ENCODE measurements at regions not wholly inside any gene's neighbourhood (a gene's known extent, or its start where the extent isn't known, plus 50 kb on each side); places are given as distances from the start of the nearest gene placed in this dataset.

DNA sequence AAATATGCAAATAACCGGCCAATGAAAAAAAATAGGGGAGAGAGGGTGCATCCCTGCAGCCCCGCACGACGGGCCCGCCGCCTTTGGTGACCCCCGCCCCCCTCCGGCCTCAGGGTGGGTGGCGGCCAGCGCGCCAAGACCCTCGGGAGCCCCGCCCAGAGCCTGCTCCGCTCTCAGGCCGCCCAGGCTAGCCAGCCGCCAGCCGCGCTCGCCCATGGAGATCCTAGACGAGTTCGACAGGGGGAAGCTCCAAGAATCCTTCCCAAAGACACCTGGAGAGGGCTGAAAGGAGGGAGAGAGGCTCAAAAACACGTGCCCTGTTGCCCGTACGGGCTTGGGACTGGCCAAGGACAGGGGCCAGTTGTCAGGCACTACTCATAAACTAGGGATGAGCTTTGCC is 434.0 kb downstream of the NR2F2 start (continued):
- TF ChIP-seq, protein P1, sequence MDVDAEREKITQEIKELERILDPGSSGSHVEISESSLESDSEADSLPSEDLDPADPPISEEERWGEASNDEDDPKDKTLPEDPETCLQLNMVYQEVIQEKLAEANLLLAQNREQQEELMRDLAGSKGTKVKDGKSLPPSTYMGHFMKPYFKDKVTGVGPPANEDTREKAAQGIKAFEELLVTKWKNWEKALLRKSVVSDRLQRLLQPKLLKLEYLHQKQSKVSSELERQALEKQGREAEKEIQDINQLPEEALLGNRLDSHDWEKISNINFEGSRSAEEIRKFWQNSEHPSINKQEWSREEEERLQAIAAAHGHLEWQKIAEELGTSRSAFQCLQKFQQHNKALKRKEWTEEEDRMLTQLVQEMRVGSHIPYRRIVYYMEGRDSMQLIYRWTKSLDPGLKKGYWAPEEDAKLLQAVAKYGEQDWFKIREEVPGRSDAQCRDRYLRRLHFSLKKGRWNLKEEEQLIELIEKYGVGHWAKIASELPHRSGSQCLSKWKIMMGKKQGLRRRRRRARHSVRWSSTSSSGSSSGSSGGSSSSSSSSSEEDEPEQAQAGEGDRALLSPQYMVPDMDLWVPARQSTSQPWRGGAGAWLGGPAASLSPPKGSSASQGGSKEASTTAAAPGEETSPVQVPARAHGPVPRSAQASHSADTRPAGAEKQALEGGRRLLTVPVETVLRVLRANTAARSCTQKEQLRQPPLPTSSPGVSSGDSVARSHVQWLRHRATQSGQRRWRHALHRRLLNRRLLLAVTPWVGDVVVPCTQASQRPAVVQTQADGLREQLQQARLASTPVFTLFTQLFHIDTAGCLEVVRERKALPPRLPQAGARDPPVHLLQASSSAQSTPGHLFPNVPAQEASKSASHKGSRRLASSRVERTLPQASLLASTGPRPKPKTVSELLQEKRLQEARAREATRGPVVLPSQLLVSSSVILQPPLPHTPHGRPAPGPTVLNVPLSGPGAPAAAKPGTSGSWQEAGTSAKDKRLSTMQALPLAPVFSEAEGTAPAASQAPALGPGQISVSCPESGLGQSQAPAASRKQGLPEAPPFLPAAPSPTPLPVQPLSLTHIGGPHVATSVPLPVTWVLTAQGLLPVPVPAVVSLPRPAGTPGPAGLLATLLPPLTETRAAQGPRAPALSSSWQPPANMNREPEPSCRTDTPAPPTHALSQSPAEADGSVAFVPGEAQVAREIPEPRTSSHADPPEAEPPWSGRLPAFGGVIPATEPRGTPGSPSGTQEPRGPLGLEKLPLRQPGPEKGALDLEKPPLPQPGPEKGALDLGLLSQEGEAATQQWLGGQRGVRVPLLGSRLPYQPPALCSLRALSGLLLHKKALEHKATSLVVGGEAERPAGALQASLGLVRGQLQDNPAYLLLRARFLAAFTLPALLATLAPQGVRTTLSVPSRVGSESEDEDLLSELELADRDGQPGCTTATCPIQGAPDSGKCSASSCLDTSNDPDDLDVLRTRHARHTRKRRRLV (CRISPR knock-in tag; IDR thresholded peaks at IDR 0.05), result no peak

DNA sequence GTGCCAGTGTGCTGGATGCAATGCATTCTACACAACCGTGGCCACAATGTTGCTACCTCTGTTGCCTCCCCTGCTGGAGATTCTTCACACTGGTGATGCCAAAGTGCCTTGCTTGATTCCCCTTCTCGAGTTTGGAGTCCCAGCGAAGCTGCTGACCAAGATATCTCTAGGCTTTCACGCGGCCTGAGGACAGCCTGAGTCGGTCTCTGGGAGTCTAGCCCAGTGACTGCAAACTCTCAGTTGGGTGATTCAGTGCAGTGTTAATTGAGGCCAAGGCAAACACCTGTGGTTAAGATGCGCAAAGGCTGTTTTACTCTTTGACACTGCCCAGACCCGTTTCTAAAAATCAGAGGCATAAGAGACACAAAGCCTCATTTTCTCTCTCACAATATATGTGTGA is 434.4 kb downstream of the NR2F2 start:
- H3K4me2 ChIP-seq (ENCODE audit: low read depth, low read length), result no peak overlapping the region
- intact Hi-C loops (cut with micrococcal nuclease; ENCODE audit: unreplicated experiment) (no loop called here), in situ Hi-C loops (cut with HindIII; ENCODE audit: extremely low pct_ligation_motif_present, low pct_unique_long_range_greater_than_20kb) (no loop called here)
- H3K4me3 ChIP-seq (replicated peaks in 1 of 3; ENCODE audit: insufficient read depth in 1 of 3, low read depth in 2 of 3, low read length in 3 of 3), result no peak overlapping the region
- no peak for TF ChIP-seq ZNF274 (CRISPR knock-in tag; IDR thresholded peaks at IDR 0.05)
- no peak for TF ChIP-seq ZBTB38 (CRISPR knock-in tag; IDR thresholded peaks at IDR 0.05)
- TF ChIP-seq ZNF607 (CRISPR knock-in tag; IDR thresholded peaks at IDR 0.05; ENCODE audit: borderline replicate concordance), result no peak
- TF ChIP-seq SP140L (CRISPR knock-in tag; IDR thresholded peaks at IDR 0.05; ENCODE audit: borderline replicate concordance), result no peak
- TF ChIP-seq, protein P2, sequence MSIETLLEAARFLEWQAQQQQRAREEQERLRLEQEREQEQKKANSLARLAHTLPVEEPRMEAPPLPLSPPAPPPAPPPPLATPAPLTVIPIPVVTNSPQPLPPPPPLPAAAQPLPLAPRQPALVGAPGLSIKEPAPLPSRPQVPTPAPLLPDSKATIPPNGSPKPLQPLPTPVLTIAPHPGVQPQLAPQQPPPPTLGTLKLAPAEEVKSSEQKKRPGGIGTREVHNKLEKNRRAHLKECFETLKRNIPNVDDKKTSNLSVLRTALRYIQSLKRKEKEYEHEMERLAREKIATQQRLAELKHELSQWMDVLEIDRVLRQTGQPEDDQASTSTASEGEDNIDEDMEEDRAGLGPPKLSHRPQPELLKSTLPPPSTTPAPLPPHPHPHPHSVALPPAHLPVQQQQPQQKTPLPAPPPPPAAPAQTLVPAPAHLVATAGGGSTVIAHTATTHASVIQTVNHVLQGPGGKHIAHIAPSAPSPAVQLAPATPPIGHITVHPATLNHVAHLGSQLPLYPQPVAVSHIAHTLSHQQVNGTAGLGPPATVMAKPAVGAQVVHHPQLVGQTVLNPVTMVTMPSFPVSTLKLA (IDR thresholded peaks at IDR 0.05), result no peak
- TF ChIP-seq ZNF282 (IDR thresholded peaks at IDR 0.05; ENCODE audit: partially characterized antibody), result no peak
- 50% methylated on average over 2 of the region's 8 CpGs for WGBS (ENCODE audit: low lambda C conversion rate)
- POLR2A ChIA-PET, result no interaction called here
- H3K36me3 ChIP-seq (replicated peaks in 1 of 2; ENCODE audit: control insufficient read depth in 1 of 2, insufficient read depth in 2 of 2, low read length in 2 of 2), result no peaks in the 10 kb centered on the region
- no peak for ATAC-seq
- CTCF ChIA-PET (ENCODE audit: low intra/inter-chr PET ratio, low total read pairs), result no interaction called here
- no TSS peak for BruUV-seq (replicated peaks)
- H3K27me3 ChIP-seq (ENCODE audit: control insufficient read depth in 1 of 2, insufficient read depth in 2 of 2, low read length in 2 of 2), result no peaks in the 10 kb centered on the region
- H4K20me1 ChIP-seq (ENCODE audit: insufficient read depth, low read length), result no peaks in the 10 kb centered on the region
- no peak overlapping the region for H3K9ac ChIP-seq (ENCODE audit: insufficient read depth, low read depth, low read length)
- no peaks in the 10 kb centered on the region for H3K79me2 ChIP-seq (ENCODE audit: insufficient read depth, low read length)
- no peak overlapping the region for H2AFZ ChIP-seq (ENCODE audit: low read length)
- H3K4me1 ChIP-seq (ENCODE audit: insufficient read depth, low read length), result no peaks in the 10 kb centered on the region
- FAIRE-seq, result no peak
- no peak for DNase-seq (ENCODE audit: low spot score)
- no peaks in the 10 kb centered on the region; the same call in 1 of the 2 replicates for H3K9me3 ChIP-seq (ENCODE audit: low read length)
- H3K27ac ChIP-seq (ENCODE audit: extremely low read length, insufficient read depth, low read length), result no peak overlapping the region

All from HepG2 (cell line).